Upper lobe of left lung (tissue), 6 donors: ENCODE measurements at regions not wholly inside any gene's neighbourhood (a gene's known extent, or its start where the extent isn't known, plus 50 kb on each side); places are given as distances from the start of the nearest gene placed in this dataset.
A peak's percentile ranks its signal among the peaks of the same experiment; 100 is the strongest.

Source experiments
- ATAC-seq, 2 donors: fragments of 200-7000 bp; cut with Tn5 transposase; one replicate each; pipeline ENCODE4 v1.9.1; 2022; ENCODE audit warnings: mild to moderate bottlenecking in 2 of 2, moderate library complexity in 2 of 2; ENCODE audit not compliant: low FRiP score in 2 of 2
- DNase-seq, 2 donors: peaks; one replicate each; pipeline ENCODE4 v3.0.0-alpha.2; 2019 to 2020
- H3K27ac ChIP-seq, 4 donors: fragments of 200-600 bp; sonication (generic); one replicate each; pipeline ENCODE4 v1.5.1; 2016 to 2019
- H3K27me3 ChIP-seq, 4 donors: fragments of 200-600 bp; sonication (generic); one replicate each; pipeline ENCODE4 v1.5.1; 2017 to 2019
- H3K36me3 ChIP-seq, 4 donors: fragments of 200-600 bp; sonication (generic); one replicate each; pipeline ENCODE4 v1.5.1; 2016 to 2019
- H3K4me1 ChIP-seq, 4 donors: fragments of 200-600 bp; sonication (generic); one replicate each; pipeline ENCODE4 v1.5.1; 2018 to 2019
- H3K4me3 ChIP-seq, 4 donors: fragments of 200-600 bp; sonication (generic); one replicate each; pipeline ENCODE4 v1.5.1; 2017 to 2019; ENCODE audit warnings: mild to moderate bottlenecking in 2 of 4, moderate library complexity in 1 of 4
- H3K9me3 ChIP-seq, 4 donors: fragments of 200-600 bp; sonication (generic); one replicate each; pipeline ENCODE4 v1.5.1; 2018 to 2019
- CTCF ChIP-seq, 6 experiments: fragments of 450-650 bp in 4 of 6; fragments of 200-600 bp in 2 of 6; sonication (generic) in 2 of 6; IDR thresholded peaks; one replicate each; pipeline ENCODE4 v1.5.1; 2016 to 2019; ENCODE audit warnings: antibody characterized with exemption in 6 of 6
- EP300 ChIP-seq, 4 donors: sonication (generic); formaldehyde crosslinking; IDR thresholded peaks; one replicate each; pipeline ENCODE4 v1.5.1; 2017; ENCODE audit warnings: antibody characterized with exemption in 4 of 4, control low read depth in 2 of 4
- POLR2A ChIP-seq, 4 donors: fragments of 450-650 bp; IDR thresholded peaks; one replicate each; pipeline ENCODE4 v1.5.1; 2016 to 2017; ENCODE audit warnings: antibody characterized with exemption in 4 of 4, mild to moderate bottlenecking in 2 of 4
- POLR2AphosphoS5 ChIP-seq, 2 donors: sonication (generic); formaldehyde crosslinking; IDR thresholded peaks; one replicate each; pipeline ENCODE4 v1.5.1; 2017; ENCODE audit warnings: antibody characterized with exemption in 2 of 2
- WGBS, 2 donors: methylation state at CpG; one replicate each; pipeline ENCODE4 v1.1.5; 2017 to 2018; 5-methylcytosine and 5-hydroxymethylcytosine counted together
- donor health status: DM: no; HTN: no; CAD: no; lungs with moderate emphysema.
- donor health status: DM: no; HTN: yes; CAD: no; lungs with severe emphysema.

- Histone ChIP-seq H3K4me1 (no peaks in the 10 kb centered on the region), H3K36me3 (no peaks in the 10 kb centered on the region), H3K4me3 (no peak overlapping the region), H3K27me3 (no peaks in the 10 kb centered on the region), H3K27ac (no peak overlapping the region), H3K9me3 (peaks cover 0 to 5% (median 0%) of the 10 kb centered on the region in 4 donors)
- DNase-seq (no peak), ATAC-seq (peak in 1 of 2 donors; percentile 49)
- no peak for TF ChIP-seq POLR2AphosphoS5 (IDR thresholded peaks at IDR 0.05)
- TF ChIP-seq EP300 (IDR thresholded peaks at IDR 0.05) = no peak
- TF ChIP-seq POLR2A (IDR thresholded peaks at IDR 0.05) = no peak
- TF ChIP-seq CTCF (IDR thresholded peaks at IDR 0.05) = no peak
- 51 to 62% methylated on average over 2 of the region's 2 CpGs for WGBS, 2 donors
Measured at GRCh38 chr14:44700184-44700583, 193.1 kb upstream of the FSCB start.

GRCh38 chr14:44699391-44699790 is 192.3 kb upstream of the FSCB start:
- Histone ChIP-seq H3K9me3 (peaks cover 0 to 5% (median 0%) of the 10 kb centered on the region in 4 donors), H3K4me3 (no peak overlapping the region), H3K27ac (no peak overlapping the region), H3K4me1 (no peaks in the 10 kb centered on the region), H3K36me3 (no peaks in the 10 kb centered on the region), H3K27me3 (no peaks in the 10 kb centered on the region)
- DNase-seq = no peak
- no peak for ATAC-seq
- WGBS, 2 donors = 33 to 38% methylated on average over 1 to 2 of the region's 2 CpGs
- TF ChIP-seq POLR2AphosphoS5 (IDR thresholded peaks at IDR 0.05) (no peak), EP300 (IDR thresholded peaks at IDR 0.05) (no peak), POLR2A (IDR thresholded peaks at IDR 0.05) (no peak), CTCF (IDR thresholded peaks at IDR 0.05) (no peak)

GRCh38 chr14:44669496-44669895 is 162.4 kb upstream of the FSCB start:
- no peak for TF ChIP-seq POLR2A (IDR thresholded peaks at IDR 0.05)
- no peak for TF ChIP-seq CTCF (IDR thresholded peaks at IDR 0.05)
- TF ChIP-seq EP300 (IDR thresholded peaks at IDR 0.05) = no peak
- TF ChIP-seq POLR2AphosphoS5 (IDR thresholded peaks at IDR 0.05) = no peak
- no peak for DNase-seq
- Histone ChIP-seq H3K9me3 (peaks cover 0 to 8% (median 0%) of the 10 kb centered on the region in 4 donors), H3K36me3 (no peaks in the 10 kb centered on the region), H3K27ac (no peak overlapping the region), H3K4me1 (no peaks in the 10 kb centered on the region), H3K4me3 (no peak overlapping the region), H3K27me3 (no peaks in the 10 kb centered on the region)
- ATAC-seq = no peak
- 97 to 100% methylated on average over 3 of the region's 3 CpGs for WGBS, 2 donors

GRCh38 chr14:44663136-44663535 is 156.1 kb upstream of the FSCB start:
- Histone ChIP-seq H3K36me3 (no peaks in the 10 kb centered on the region), H3K27ac (no peak overlapping the region), H3K27me3 (no peaks in the 10 kb centered on the region), H3K4me3 (no peak overlapping the region), H3K4me1 (no peaks in the 10 kb centered on the region), H3K9me3 (no peaks in the 10 kb centered on the region)
- DNase-seq (no peak), ATAC-seq (no peak)
- 55 to 65% methylated on average over 1 of the region's 1 CpG for WGBS, 2 donors
- TF ChIP-seq CTCF (IDR thresholded peaks at IDR 0.05) (no peak), EP300 (IDR thresholded peaks at IDR 0.05) (no peak), POLR2A (IDR thresholded peaks at IDR 0.05) (no peak), POLR2AphosphoS5 (IDR thresholded peaks at IDR 0.05) (no peak)

- no peaks in the 10 kb centered on the region for H3K9me3 ChIP-seq
- no peak for TF ChIP-seq EP300 (IDR thresholded peaks at IDR 0.05)
- TF ChIP-seq CTCF (IDR thresholded peaks at IDR 0.05) = no peak
- no peak for TF ChIP-seq POLR2AphosphoS5 (IDR thresholded peaks at IDR 0.05)
- TF ChIP-seq POLR2A (IDR thresholded peaks at IDR 0.05) = no peak
- H3K27ac ChIP-seq = no peak overlapping the region
- H3K27me3 ChIP-seq = no peaks in the 10 kb centered on the region
- no peak for ATAC-seq
- DNase-seq = no peak
- H3K4me1 ChIP-seq = no peaks in the 10 kb centered on the region
- H3K4me3 ChIP-seq = no peak overlapping the region
- no peaks in the 10 kb centered on the region for H3K36me3 ChIP-seq
Measured at GRCh38 chr14:44662250-44662891, 155.3 kb upstream of the FSCB start.
